Liver (tissue), 3 donors: ENCODE measurements at regions not wholly inside any gene's neighbourhood (a gene's known extent, or its start where the extent isn't known, plus 50 kb on each side); places are given as distances from the start of the nearest gene placed in this dataset.

Source experiments
- JUND ChIP-seq, 2 donors: IDR thresholded peaks; 2 replicates each; pipeline ENCODE4 v1.6.1; 2016; ENCODE audit warnings: antibody characterized with exemption in 2 of 2
- TF ChIP-seq, protein P1 (sequence below): fragments of 150-350 bp; IDR thresholded peaks from 2 replicates; pipeline ENCODE4 v1.5.1; 2017; ENCODE audit warnings: improper control_type of control experiment, low read depth, low read length; ENCODE audit not compliant: missing input control
- TF ChIP-seq, protein P2 (sequence below): IDR thresholded peaks from 2 replicates; pipeline ENCODE4 v1.6.1; 2016; ENCODE audit warnings: antibody characterized with exemption
- donor health status: healthy.
- donor health status: healthy.

DNA sequence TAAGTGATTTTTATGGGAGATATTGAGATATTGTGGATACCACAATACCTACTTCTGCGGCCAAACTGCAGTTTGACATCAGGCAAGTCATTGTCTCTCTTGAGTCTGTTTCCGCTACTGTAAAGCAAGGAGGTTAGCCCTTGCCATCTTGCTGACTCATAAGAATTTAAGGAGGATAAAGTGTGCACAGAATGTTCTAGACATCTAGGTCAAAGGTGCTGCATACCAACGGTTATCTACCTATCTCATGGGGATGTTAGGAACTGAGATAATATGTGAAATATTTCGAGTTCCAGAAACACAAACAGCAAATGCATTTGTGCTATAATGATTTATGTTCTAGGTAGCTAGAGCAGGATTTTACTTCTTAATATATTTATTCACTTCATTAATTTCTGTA, 211.5 kb upstream of the NR3C2 start:
- TF ChIP-seq, protein P1, sequence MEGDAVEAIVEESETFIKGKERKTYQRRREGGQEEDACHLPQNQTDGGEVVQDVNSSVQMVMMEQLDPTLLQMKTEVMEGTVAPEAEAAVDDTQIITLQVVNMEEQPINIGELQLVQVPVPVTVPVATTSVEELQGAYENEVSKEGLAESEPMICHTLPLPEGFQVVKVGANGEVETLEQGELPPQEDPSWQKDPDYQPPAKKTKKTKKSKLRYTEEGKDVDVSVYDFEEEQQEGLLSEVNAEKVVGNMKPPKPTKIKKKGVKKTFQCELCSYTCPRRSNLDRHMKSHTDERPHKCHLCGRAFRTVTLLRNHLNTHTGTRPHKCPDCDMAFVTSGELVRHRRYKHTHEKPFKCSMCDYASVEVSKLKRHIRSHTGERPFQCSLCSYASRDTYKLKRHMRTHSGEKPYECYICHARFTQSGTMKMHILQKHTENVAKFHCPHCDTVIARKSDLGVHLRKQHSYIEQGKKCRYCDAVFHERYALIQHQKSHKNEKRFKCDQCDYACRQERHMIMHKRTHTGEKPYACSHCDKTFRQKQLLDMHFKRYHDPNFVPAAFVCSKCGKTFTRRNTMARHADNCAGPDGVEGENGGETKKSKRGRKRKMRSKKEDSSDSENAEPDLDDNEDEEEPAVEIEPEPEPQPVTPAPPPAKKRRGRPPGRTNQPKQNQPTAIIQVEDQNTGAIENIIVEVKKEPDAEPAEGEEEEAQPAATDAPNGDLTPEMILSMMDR, result no peak
- TF ChIP-seq, protein P2, sequence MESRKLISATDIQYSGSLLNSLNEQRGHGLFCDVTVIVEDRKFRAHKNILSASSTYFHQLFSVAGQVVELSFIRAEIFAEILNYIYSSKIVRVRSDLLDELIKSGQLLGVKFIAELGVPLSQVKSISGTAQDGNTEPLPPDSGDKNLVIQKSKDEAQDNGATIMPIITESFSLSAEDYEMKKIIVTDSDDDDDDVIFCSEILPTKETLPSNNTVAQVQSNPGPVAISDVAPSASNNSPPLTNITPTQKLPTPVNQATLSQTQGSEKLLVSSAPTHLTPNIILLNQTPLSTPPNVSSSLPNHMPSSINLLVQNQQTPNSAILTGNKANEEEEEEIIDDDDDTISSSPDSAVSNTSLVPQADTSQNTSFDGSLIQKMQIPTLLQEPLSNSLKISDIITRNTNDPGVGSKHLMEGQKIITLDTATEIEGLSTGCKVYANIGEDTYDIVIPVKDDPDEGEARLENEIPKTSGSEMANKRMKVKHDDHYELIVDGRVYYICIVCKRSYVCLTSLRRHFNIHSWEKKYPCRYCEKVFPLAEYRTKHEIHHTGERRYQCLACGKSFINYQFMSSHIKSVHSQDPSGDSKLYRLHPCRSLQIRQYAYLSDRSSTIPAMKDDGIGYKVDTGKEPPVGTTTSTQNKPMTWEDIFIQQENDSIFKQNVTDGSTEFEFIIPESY, result no peak
- TF ChIP-seq JUND (IDR thresholded peaks at IDR 0.05), result no peak
